ENCODE measurements at regions not wholly inside any gene's neighbourhood (a gene's known extent, or its start where the extent isn't known, plus 50 kb on each side); places are given as distances from the start of the nearest gene placed in this dataset.

GRCh38 chr18:47728921-47729320, 201.5 kb downstream of the SMAD2 start:
- WGBS (ENCODE audit: insufficient coverage, low lambda C conversion rate) = no CpG with 5 or more reads among the region's 2 CpGs
- DNase-seq = no peak

GRCh38 chr18:47727409-47727808, 203.1 kb downstream of the SMAD2 start:
- H3K27me3 ChIP-seq (ENCODE audit: control insufficient read depth, insufficient read depth, low read length) = no peaks in the 10 kb centered on the region
- no peak overlapping the region for H3K27ac ChIP-seq (ENCODE audit: low read length)
- DNase-seq = no peak
- no peaks in the 10 kb centered on the region for H3K4me1 ChIP-seq (ENCODE audit: control insufficient read depth, insufficient read depth, low read length)
- H3K36me3 ChIP-seq (ENCODE audit: control insufficient read depth, insufficient read depth, low read length) = no peaks in the 10 kb centered on the region
- H3K4me3 ChIP-seq (ENCODE audit: low read length) = no peak overlapping the region
- WGBS (ENCODE audit: insufficient coverage, low lambda C conversion rate) = no CpG with 5 or more reads among the region's 5 CpGs
- H3K9me3 ChIP-seq (ENCODE audit: control insufficient read depth, low read depth, low read length) = no peaks in the 10 kb centered on the region

More at GRCh38 chr18:47728921-47729320, 201.5 kb downstream of the SMAD2 start:
- no peak overlapping the region for H3K4me3 ChIP-seq (ENCODE audit: low read length)
- H3K4me1 ChIP-seq (ENCODE audit: control insufficient read depth, insufficient read depth, low read length) = no peaks in the 10 kb centered on the region
- no peaks in the 10 kb centered on the region for H3K9me3 ChIP-seq (ENCODE audit: control insufficient read depth, low read depth, low read length)
- no peaks in the 10 kb centered on the region for H3K27me3 ChIP-seq (ENCODE audit: control insufficient read depth, insufficient read depth, low read length)
- H3K27ac ChIP-seq (ENCODE audit: low read length) = no peak overlapping the region
- no peaks in the 10 kb centered on the region for H3K36me3 ChIP-seq (ENCODE audit: control insufficient read depth, insufficient read depth, low read length)

- Histone ChIP-seq H3K27me3 (ENCODE audit: control insufficient read depth, insufficient read depth, low read length) (no peaks in the 10 kb centered on the region), H3K27ac (ENCODE audit: low read length) (no peak overlapping the region), H3K4me1 (ENCODE audit: control insufficient read depth, insufficient read depth, low read length) (no peaks in the 10 kb centered on the region), H3K9me3 (ENCODE audit: control insufficient read depth, low read depth, low read length) (no peaks in the 10 kb centered on the region), H3K36me3 (ENCODE audit: control insufficient read depth, insufficient read depth, low read length) (no peaks in the 10 kb centered on the region), H3K4me3 (ENCODE audit: low read length) (no peak overlapping the region)
- no peak for DNase-seq
- no CpG with 5 or more reads among the region's 1 CpG for WGBS (ENCODE audit: insufficient coverage, low lambda C conversion rate)
These were observed 203.9 kb downstream of the SMAD2 start for GRCh38 chr18:47726550-47726949.

GRCh38 chr18:47725656-47726055, 204.8 kb downstream of the SMAD2 start:
- no peak for DNase-seq

GRCh38 chr18:47724186-47724975, 206.1 kb downstream of the SMAD2 start:
- DNase-seq = no peak
- Histone ChIP-seq H3K36me3 (ENCODE audit: control insufficient read depth, insufficient read depth, low read length) (no peaks in the 10 kb centered on the region), H3K9me3 (ENCODE audit: control insufficient read depth, low read depth, low read length) (no peaks in the 10 kb centered on the region), H3K27me3 (ENCODE audit: control insufficient read depth, insufficient read depth, low read length) (no peaks in the 10 kb centered on the region), H3K4me1 (ENCODE audit: control insufficient read depth, insufficient read depth, low read length) (no peaks in the 10 kb centered on the region), H3K4me3 (ENCODE audit: low read length) (no peak overlapping the region), H3K27ac (ENCODE audit: low read length) (no peak overlapping the region)
- WGBS (ENCODE audit: insufficient coverage, low lambda C conversion rate) = no CpG with 5 or more reads among the region's 9 CpGs

More at GRCh38 chr18:47725656-47726055, 204.8 kb downstream of the SMAD2 start:
- no peak overlapping the region for H3K27ac ChIP-seq (ENCODE audit: low read length)
- H3K4me3 ChIP-seq (ENCODE audit: low read length) = no peak overlapping the region
- no CpG with 5 or more reads among the region's 3 CpGs for WGBS (ENCODE audit: insufficient coverage, low lambda C conversion rate)
- H3K36me3 ChIP-seq (ENCODE audit: control insufficient read depth, insufficient read depth, low read length) = no peaks in the 10 kb centered on the region
- no peaks in the 10 kb centered on the region for H3K4me1 ChIP-seq (ENCODE audit: control insufficient read depth, insufficient read depth, low read length)
- H3K9me3 ChIP-seq (ENCODE audit: control insufficient read depth, low read depth, low read length) = no peaks in the 10 kb centered on the region
- H3K27me3 ChIP-seq (ENCODE audit: control insufficient read depth, insufficient read depth, low read length) = no peaks in the 10 kb centered on the region

- no CpG with 5 or more reads among the region's 16 CpGs for WGBS (ENCODE audit: insufficient coverage, low lambda C conversion rate)
These were observed 208.6 kb downstream of the SMAD2 start for GRCh38 chr18:47721876-47722275.

GRCh38 chr18:47720741-47721140, 209.7 kb downstream of the SMAD2 start:
- Histone ChIP-seq H3K27me3 (ENCODE audit: control insufficient read depth, insufficient read depth, low read length) (no peaks in the 10 kb centered on the region), H3K4me3 (ENCODE audit: low read length) (no peak overlapping the region), H3K9me3 (ENCODE audit: control insufficient read depth, low read depth, low read length) (no peaks in the 10 kb centered on the region), H3K27ac (ENCODE audit: low read length) (no peak overlapping the region), H3K36me3 (ENCODE audit: control insufficient read depth, insufficient read depth, low read length) (no peaks in the 10 kb centered on the region), H3K4me1 (ENCODE audit: control insufficient read depth, insufficient read depth, low read length) (peaks cover 13% of the 10 kb centered on the region)
- no CpG with 5 or more reads among the region's 3 CpGs for WGBS (ENCODE audit: insufficient coverage, low lambda C conversion rate)
- no peak for DNase-seq

More at GRCh38 chr18:47721876-47722275, 208.6 kb downstream of the SMAD2 start:
- Histone ChIP-seq H3K9me3 (ENCODE audit: control insufficient read depth, low read depth, low read length) (no peaks in the 10 kb centered on the region), H3K27ac (ENCODE audit: low read length) (no peak overlapping the region), H3K4me3 (ENCODE audit: low read length) (no peak overlapping the region), H3K27me3 (ENCODE audit: control insufficient read depth, insufficient read depth, low read length) (no peaks in the 10 kb centered on the region), H3K36me3 (ENCODE audit: control insufficient read depth, insufficient read depth, low read length) (no peaks in the 10 kb centered on the region), H3K4me1 (ENCODE audit: control insufficient read depth, insufficient read depth, low read length) (peaks cover 9% of the 10 kb centered on the region)
- DNase-seq = no peak

- Histone ChIP-seq H3K27me3 (ENCODE audit: control insufficient read depth, insufficient read depth, low read length) (no peaks in the 10 kb centered on the region), H3K9me3 (ENCODE audit: control insufficient read depth, low read depth, low read length) (no peaks in the 10 kb centered on the region), H3K4me3 (ENCODE audit: low read length) (no peak overlapping the region), H3K4me1 (ENCODE audit: control insufficient read depth, insufficient read depth, low read length) (peaks cover 13% of the 10 kb centered on the region), H3K36me3 (ENCODE audit: control insufficient read depth, insufficient read depth, low read length) (no peaks in the 10 kb centered on the region), H3K27ac (ENCODE audit: low read length) (no peak overlapping the region)
- no CpG with 5 or more reads among the region's 7 CpGs for WGBS (ENCODE audit: insufficient coverage, low lambda C conversion rate)
- DNase-seq = no peak
These were observed 211.2 kb downstream of the SMAD2 start for GRCh38 chr18:47719096-47719780.

GRCh38 chr18:47718646-47719045, 211.8 kb downstream of the SMAD2 start:
- Histone ChIP-seq H3K4me1 (ENCODE audit: control insufficient read depth, insufficient read depth, low read length) (peaks cover 13% of the 10 kb centered on the region), H3K27ac (ENCODE audit: low read length) (no peak overlapping the region), H3K27me3 (ENCODE audit: control insufficient read depth, insufficient read depth, low read length) (no peaks in the 10 kb centered on the region), H3K4me3 (ENCODE audit: low read length) (no peak overlapping the region), H3K9me3 (ENCODE audit: control insufficient read depth, low read depth, low read length) (no peaks in the 10 kb centered on the region), H3K36me3 (ENCODE audit: control insufficient read depth, insufficient read depth, low read length) (no peaks in the 10 kb centered on the region)
- WGBS (ENCODE audit: insufficient coverage, low lambda C conversion rate) = no CpG with 5 or more reads among the region's 1 CpG
- no peak for DNase-seq

- no CpG with 5 or more reads among the region's 3 CpGs for WGBS (ENCODE audit: insufficient coverage, low lambda C conversion rate)
- no peak for DNase-seq
These were observed 213.2 kb downstream of the SMAD2 start for GRCh38 chr18:47717257-47717656.

More at GRCh38 chr18:47717257-47717656, 213.2 kb downstream of the SMAD2 start:
- Histone ChIP-seq H3K27ac (ENCODE audit: low read length) (no peak overlapping the region), H3K9me3 (ENCODE audit: control insufficient read depth, low read depth, low read length) (no peaks in the 10 kb centered on the region), H3K4me3 (ENCODE audit: low read length) (no peak overlapping the region), H3K36me3 (ENCODE audit: control insufficient read depth, insufficient read depth, low read length) (no peaks in the 10 kb centered on the region), H3K27me3 (ENCODE audit: control insufficient read depth, insufficient read depth, low read length) (no peaks in the 10 kb centered on the region), H3K4me1 (ENCODE audit: control insufficient read depth, insufficient read depth, low read length) (peaks cover 13% of the 10 kb centered on the region)

All from large intestine (tissue), 3 donors.